DMS79 treated with DMSO at 0.1 percent for 48 hours (cell line): ENCODE measurements at regions not wholly inside any gene's neighbourhood (a gene's known extent, or its start where the extent isn't known, plus 50 kb on each side); places are given as distances from the start of the nearest gene placed in this dataset.
A peak's percentile ranks its signal among the peaks of the same experiment; 100 is the strongest.
"Not testable (repeated sequence)": the region's sequence is repeated elsewhere in the genome, so short reads cannot be mapped to it uniquely, and the experiment has no call there.

ENCODE experiments used
- DNase-seq: peaks from one replicate; lab custom pipeline; 2025; lab: John Stamatoyannopoulos, UW

DNA sequence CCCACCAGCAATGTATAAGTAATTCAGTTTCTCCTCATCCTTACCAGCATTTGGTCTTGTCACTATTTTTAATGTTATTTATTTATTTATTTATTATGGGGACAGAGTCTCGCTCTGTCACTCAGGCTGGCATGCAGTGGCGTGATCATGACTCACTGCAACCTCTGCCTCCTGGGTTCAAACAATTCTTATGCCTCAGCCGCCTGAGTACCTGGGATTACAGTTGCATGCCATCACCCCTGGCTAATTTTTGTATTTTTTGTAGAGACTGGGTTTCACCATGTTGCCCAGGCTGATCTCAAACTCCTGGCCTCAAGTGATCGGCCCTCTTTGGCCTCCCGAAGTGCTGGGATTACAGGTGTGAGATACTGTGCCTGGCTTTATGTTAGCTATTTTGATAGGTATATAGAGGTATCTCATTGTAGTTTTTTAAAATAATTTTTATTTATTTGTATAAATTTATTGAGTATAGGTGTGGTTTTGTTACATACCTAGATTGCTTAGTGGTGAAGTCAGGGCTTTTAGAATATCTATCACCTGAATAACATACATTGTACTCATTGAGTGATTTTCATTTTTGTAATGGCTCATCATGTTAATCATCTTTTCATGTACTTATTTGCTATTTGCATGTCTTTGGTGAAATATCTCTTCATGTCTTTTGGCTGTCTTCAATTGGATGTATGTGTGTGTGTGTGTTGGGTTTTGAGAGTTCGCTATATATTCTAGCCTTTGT is 53.3 kb downstream of the TANC2 start:
- no peak for DNase-seq

- DNase-seq: no peak
Measured at GRCh38 chr17:63022567-63022966, 56.5 kb downstream of the TANC2 start.

DNA sequence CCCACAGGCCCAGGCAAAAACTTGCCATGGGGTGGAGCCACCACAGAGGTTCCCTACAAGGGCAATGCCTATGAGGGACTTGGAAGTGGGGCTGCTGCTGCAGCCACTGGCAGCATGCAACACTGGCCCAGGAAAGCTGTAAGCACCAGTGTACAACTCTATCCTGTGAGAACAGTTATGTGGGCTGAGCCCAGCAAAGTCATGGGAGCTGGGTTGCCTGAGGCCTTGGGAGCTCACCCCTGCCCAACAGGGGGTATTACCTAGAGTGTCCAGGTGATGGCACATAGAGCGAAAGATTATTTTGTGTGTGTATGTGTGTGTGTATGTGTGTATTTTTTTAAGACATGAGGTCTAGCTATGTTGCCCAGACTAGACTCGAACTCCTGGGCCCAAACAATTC is 57.0 kb downstream of the TANC2 start:
- no peak for DNase-seq

DNA sequence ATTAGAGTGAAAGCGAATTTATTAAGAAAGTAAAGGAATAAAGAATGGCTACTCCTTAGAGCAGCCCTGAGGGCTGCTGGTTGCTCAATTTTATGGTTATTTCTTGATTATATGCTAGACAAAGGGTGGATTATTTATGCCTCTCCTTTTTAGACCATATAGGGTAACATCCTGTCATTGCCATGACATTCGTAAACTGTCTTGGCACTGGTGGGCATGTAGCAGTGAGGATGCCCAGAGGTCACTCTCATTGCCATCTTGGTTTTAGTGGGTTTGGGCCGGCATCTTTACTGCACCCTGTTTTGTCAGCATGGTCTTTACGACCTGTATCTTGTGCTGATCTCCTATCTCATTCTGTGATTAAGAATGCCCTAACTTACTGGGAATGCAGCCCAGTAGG is 58.2 kb downstream of the TANC2 start:
- no peak for DNase-seq

DNA sequence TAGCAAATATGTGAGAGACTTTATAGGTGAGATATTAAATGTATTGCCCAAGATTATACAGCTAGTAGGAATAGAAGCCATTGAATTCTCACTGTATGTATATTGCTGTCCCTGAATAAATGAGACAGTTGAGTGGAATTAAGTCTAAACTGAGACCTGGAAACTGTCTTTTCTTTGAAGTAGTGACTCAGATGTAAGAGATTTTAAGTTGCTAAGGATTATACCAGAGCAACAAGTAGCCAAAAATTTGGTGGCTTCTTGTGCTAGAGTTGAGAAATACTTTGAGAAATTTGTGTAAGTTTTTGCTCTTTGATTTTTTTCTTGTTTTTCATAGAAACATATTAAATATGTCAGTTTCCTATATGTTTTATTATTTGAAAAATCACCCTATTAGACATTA is 58.7 kb downstream of the TANC2 start:
- DNase-seq: no peak

DNA sequence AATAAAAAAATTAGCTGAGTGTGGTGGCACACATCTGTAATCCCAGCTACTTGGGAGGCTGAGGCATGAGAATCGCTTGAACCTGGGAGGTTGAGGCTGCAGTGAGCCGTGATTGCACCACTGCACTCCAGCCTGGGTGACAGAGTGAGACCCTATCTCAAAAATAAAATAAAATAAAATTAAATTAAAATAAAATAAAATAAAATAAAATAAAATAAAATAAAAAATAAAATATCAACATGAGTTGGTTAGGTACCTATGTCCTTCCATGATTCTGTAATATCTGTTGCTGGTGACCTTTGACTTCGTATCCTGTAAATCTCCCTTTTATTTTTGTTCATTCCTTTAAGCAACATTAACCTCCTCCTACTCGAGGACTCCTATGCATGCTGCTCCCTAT is 59.6 kb downstream of the TANC2 start:
- not testable (repeated sequence) for DNase-seq

DNA sequence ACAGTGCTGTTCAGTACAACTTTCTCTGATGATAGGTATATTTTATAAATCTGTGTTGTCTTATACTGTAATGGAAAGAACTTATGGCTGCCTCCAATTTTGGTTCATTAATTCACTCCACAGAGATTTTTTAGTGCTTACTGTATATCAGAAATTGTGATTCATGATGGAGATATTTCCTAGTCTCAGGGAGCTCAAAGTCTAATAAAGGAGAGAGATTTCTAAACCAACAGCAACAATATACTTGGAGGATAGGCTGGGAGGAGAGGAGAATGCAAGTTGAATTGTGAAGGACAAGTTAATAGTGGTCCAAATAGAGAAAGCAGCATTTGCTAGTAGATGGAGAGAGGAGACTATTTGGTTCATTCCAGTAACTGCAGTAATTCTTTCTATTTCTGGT is 63.5 kb downstream of the TANC2 start:
- no peak for DNase-seq

- no peak for DNase-seq
Measured at GRCh38 chr17:63032142-63032541, 66.1 kb downstream of the TANC2 start.

GRCh38 chr17:63033142-63033541 is 67.1 kb downstream of the TANC2 start:
- DNase-seq: no peak

DNA sequence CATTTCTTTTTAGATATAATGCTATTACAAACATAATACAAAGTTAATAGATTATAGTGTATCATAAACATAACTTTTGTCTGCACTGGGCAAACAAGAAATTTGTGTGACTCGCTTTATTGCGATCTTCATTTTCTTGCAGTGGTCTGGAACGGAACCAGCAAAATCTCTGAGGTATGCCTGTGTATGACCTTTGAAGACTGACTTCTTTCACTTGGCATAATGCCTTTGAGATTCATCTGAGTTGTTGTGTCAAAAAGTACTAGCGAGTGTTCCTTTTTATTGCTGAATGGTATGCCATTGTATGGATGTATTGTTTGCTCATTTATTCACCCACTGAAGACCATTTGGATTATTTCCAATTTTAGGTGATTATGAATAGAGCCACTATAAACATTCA is 69.2 kb downstream of the TANC2 start:
- DNase-seq: no peak

GRCh38 chr17:63035695-63036094 is 69.7 kb downstream of the TANC2 start:
- no peak for DNase-seq

- DNase-seq: peak; percentile 33
Measured at GRCh38 chr17:63039342-63039741, 73.3 kb downstream of the TANC2 start.

GRCh38 chr17:63039899-63040602 is 74.0 kb downstream of the TANC2 start:
- DNase-seq: no peak

GRCh38 chr17:63040816-63041215 is 74.8 kb downstream of the TANC2 start:
- DNase-seq: no peak

DNA sequence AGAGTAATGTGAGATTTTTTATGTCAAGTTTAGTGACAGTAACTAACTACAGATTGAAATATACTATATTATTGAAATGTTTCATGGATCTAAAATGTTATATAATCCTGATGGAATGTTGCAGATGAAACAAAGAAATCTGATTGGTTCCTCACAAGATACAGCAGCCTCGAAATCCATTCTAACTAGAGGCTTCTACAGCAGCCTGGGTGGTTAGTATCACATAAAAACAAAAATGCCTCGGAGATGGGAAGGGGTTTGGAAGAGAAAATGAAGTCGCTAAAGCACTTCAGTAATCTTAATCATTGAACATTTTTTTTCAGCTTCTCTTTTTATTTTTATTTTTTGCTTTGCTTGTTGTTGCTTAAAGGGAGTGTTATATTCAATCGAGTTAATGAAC is 75.2 kb downstream of the TANC2 start:
- DNase-seq: no peak

DNA sequence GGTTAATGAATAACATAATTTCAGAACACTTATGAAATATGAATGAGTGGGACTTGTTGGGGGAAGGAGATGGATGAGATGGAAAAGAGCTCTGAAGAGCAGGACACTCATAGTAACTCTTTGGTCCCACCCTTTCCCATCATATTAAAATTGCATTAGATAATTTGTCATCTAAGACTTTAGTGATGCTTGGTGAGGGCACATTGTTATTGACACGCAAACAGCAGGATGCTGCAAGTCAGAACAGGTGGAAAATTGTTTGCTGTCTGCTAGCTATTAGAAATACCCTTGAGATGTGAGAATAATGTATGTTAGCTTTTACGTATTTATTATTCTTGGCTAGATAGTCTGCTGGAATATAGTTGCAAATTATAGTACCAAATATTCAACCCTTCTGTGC is 75.7 kb downstream of the TANC2 start:
- DNase-seq: no peak

GRCh38 chr17:63042256-63042812 is 76.3 kb downstream of the TANC2 start:
- DNase-seq: peak; percentile 6

GRCh38 chr17:63057560-63057959 is 91.5 kb downstream of the TANC2 start:
- not testable (repeated sequence) for DNase-seq

GRCh38 chr17:63066158-63066813 is 100.3 kb downstream of the TANC2 start:
- no peak for DNase-seq

DNA sequence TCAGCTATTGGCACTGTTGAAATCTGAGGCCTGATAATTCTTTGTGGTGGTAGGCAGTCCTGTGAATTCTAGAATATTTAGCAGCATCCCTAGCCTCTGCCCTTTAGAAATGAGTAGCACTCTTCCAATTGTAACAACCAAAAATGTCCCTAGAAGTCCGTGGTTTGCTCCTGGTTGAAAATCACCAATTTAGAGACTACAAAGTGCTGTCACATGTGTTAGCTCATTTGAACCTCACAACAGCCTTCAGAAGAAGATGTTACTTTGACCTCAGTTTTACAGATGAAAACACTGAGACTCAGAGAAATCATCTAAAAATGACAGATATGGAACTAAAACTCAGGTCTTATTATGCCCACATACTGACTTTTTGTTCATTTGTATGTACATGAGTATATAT is 103.2 kb downstream of the TANC2 start:
- DNase-seq: no peak

DNA sequence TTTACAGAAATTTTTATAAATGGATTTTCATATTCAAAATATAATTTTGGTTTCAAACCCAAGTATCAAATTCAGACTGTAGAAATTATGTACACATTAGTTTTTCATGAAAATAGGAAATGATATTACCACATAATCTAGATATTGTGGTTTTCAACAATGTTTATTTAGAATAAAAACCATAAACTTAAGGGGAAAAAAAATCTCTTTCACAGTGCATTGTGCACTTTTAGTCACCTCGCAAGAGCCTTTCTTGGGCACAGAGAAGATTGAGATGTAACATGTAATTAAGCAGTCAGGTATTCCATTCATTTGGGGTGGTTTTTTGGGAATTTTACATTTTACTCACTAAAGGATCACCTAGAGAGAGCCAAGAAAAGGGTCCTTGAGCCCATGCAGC is 104.0 kb downstream of the TANC2 start:
- no peak for DNase-seq

- no peak for DNase-seq
Measured at GRCh38 chr17:63071797-63072196, 105.8 kb downstream of the TANC2 start.

- DNase-seq: no peak
Measured at GRCh38 chr17:63075969-63076368, 109.9 kb downstream of the TANC2 start.
